GM18951 (cell line): ENCODE measurements at regions not wholly inside any gene's neighbourhood (a gene's known extent, or its start where the extent isn't known, plus 50 kb on each side); places are given as distances from the start of the nearest gene placed in this dataset.

Experiments
- POLR2A ChIP-seq: IDR thresholded peaks from 4 replicates; pipeline ENCODE4 v1.6.1; 2011; ENCODE audit warnings: mild to moderate bottlenecking; ENCODE audit not compliant: insufficient read length, insufficient read depth; ENCODE audit errors: extremely low read depth
- in situ Hi-C: fragments of 300-500 bp; cut with MboI; formaldehyde crosslinking; loops from one replicate; pipeline ENCODE4 v1.12.0; 2022; ENCODE audit warnings: low sequenced_read_pairs, mixed read lengths, inconsistent platforms; ENCODE audit not compliant: unreplicated experiment

- TF ChIP-seq POLR2A: no peak
Observed at GRCh38 chr16:6574146-6574545, 758.5 kb upstream of the RBFOX1 start.

GRCh38 chr16:6573577-6573976, 759.1 kb upstream of the RBFOX1 start:
- no peak for TF ChIP-seq POLR2A
- in situ Hi-C loops: no loop called here

More at GRCh38 chr16:6574146-6574545, 758.5 kb upstream of the RBFOX1 start:
- in situ Hi-C loops: no loop called here

- in situ Hi-C loops: no loop called here
- TF ChIP-seq POLR2A: no peak
Observed at GRCh38 chr16:6571044-6571443, 761.6 kb upstream of the RBFOX1 start.

GRCh38 chr16:6570530-6570929, 762.1 kb upstream of the RBFOX1 start:
- in situ Hi-C loops: no loop called here

GRCh38 chr16:6562986-6563385, 769.7 kb upstream of the RBFOX1 start:
- TF ChIP-seq POLR2A: no peak
- in situ Hi-C loops: no loop called here

More at GRCh38 chr16:6570530-6570929, 762.1 kb upstream of the RBFOX1 start:
- TF ChIP-seq POLR2A: no peak

DNA sequence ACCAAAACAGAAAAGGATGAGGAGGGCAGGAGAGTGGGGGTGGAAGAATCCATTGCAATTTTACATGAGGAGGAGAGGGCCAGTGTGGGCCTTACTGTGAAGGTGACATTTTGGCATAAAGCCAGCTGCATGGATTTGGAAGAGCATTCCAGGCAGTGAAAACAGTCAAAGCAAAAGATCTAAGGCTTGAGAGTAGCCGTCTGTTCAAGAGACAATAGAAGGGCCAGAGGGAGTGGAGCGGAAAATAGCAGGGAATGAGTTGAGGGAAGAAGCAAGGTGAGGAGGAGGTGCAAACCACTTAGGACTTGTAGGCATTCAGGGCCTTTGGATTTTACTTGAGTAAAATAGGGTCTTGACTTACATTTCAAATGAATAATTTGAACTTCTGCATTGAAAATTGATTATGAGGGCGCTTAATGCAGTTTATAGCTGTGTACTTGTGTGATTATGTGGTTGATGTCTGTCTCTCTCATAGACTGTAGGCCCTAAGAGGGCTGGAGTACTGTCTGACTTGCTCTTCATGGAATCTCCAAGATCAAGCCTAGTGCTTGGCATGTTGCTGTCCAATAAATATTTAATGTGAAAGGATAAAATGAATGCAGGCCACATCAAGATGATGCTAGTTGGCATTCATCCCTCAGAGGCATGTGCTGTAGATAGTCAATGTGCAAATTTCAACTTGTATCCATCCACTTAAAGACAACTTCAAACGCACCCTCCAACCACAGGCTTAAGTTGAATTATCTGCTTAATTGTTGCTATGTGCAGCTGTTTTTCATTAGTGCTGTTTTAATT, 772.1 kb upstream of the RBFOX1 start:
- no peak for TF ChIP-seq POLR2A
- in situ Hi-C loops: no loop called here

DNA sequence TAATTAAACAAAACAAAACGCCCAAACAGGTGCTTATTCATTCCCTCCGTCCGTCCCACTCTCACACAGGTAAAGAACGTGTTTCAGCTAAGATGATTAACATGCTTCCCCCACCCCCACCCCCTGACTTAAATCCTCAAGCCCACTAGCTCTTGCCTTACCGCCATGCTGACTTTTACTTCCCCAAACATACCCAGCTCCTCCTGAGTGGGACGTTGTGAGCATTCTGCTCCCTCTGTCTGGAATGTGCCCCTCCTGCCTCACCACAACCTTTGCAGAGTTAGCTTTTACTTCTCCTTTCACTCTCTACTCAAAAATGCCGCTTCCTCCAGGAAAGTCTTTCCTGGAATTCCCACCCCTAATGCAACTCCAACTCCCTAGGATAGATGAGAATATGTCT, 774.0 kb upstream of the RBFOX1 start:
- no peak for TF ChIP-seq POLR2A
- in situ Hi-C loops: no loop called here

- TF ChIP-seq POLR2A: no peak
- in situ Hi-C loops: no loop called here
Observed at GRCh38 chr16:6558126-6558525, 774.5 kb upstream of the RBFOX1 start.

- TF ChIP-seq POLR2A: no peak
- in situ Hi-C loops: no loop called here
Observed at GRCh38 chr16:6557353-6558023, 775.2 kb upstream of the RBFOX1 start.

DNA sequence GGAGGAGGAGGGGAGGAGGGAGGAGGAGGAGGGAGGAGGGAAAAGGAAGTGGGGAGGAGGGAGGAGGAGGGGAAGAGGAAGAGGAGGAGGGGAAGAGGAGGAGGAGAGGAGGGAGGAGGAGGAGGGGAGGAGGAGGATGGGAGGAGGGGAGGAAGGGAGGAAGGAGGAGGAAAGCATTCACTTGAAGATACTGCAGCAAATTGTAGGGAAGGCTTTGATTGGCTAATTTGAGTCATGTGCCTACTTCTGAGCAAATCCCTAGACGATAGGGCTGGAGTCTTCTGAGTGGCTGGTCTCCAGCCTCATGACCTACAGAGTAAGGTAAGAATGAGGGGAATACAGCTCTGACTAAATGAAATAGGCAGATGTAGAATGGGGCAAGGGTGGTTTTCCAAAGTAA, 783.2 kb upstream of the RBFOX1 start:
- no peak for TF ChIP-seq POLR2A
- in situ Hi-C loops: no loop called here

- TF ChIP-seq POLR2A: no peak
Observed at GRCh38 chr16:6548507-6548906, 784.1 kb upstream of the RBFOX1 start.

GRCh38 chr16:6547131-6547530, 785.5 kb upstream of the RBFOX1 start:
- TF ChIP-seq POLR2A: no peak
- in situ Hi-C loops: no loop called here

More at GRCh38 chr16:6548507-6548906, 784.1 kb upstream of the RBFOX1 start:
- in situ Hi-C loops: no loop called here

- in situ Hi-C loops: no loop called here
- TF ChIP-seq POLR2A: no peak
Observed at GRCh38 chr16:6545329-6545728, 787.3 kb upstream of the RBFOX1 start.

GRCh38 chr16:6541267-6541666, 791.4 kb upstream of the RBFOX1 start:
- in situ Hi-C loops: no loop called here
- no peak for TF ChIP-seq POLR2A

GRCh38 chr16:6536411-6536810, 796.2 kb upstream of the RBFOX1 start:
- in situ Hi-C loops: no loop called here
- no peak for TF ChIP-seq POLR2A

DNA sequence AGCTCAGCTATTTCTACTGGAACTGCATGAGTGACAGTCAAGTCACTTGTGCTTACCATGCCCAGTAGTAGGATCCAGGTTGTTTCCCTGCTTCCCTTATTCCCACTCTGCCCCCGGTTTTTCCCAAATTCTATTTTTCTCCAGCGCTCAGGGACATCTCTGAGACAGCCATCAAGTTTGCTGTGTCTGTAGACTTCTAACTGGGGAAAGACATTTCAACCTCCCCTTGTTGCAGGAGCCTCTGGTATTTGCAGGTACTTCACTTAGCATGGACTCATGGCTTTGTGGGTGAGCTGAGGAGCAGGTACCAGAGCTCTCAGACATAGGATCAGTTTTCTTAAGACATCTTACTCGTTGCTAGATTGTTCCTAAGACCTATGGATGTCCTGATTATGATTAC, 801.6 kb upstream of the RBFOX1 start:
- in situ Hi-C loops: no loop called here
- no peak for TF ChIP-seq POLR2A
